H9 (cell line): ENCODE measurements at regions not wholly inside any gene's neighbourhood (a gene's known extent, or its start where the extent isn't known, plus 50 kb on each side); places are given as distances from the start of the nearest gene placed in this dataset.
"Not testable (repeated sequence)": the region's sequence is repeated elsewhere in the genome, so short reads cannot be mapped to it uniquely, and the experiment has no call there.

Experiments used
- DNase-seq: peaks from one replicate; pipeline ENCODE4 v3.0.0-alpha.2; 2017
- H2AFZ ChIP-seq: one replicate; pipeline ENCODE4 v1.6.1; 2013; ENCODE audit warnings: mild to moderate bottlenecking, low read length, control low read depth, moderate library complexity
- H2AK5ac ChIP-seq: 2 replicates; pipeline ENCODE4 v1.6.1; 2013; ENCODE audit warnings: low read length, control low read depth, mixed read lengths; ENCODE audit not compliant: insufficient read length
- H2BK120ac ChIP-seq: one replicate; pipeline ENCODE4 v1.6.1; 2013; ENCODE audit warnings: low read depth, mild to moderate bottlenecking, low read length, control low read depth, inconsistent platforms; ENCODE audit not compliant: poor library complexity, severe bottlenecking
- H2BK12ac ChIP-seq: 2 replicates; pipeline ENCODE4 v1.6.1; 2013; ENCODE audit warnings: low read length, control low read depth, mixed read lengths, low read depth; ENCODE audit not compliant: insufficient read length
- H2BK15ac ChIP-seq: 2 replicates; pipeline ENCODE4 v1.6.1; 2013; ENCODE audit warnings: low read depth, low read length, control low read depth
- H2BK20ac ChIP-seq: one replicate; pipeline ENCODE4 v1.6.1; 2013; ENCODE audit warnings: low read depth, mild to moderate bottlenecking, low read length, control low read depth, inconsistent platforms; ENCODE audit not compliant: poor library complexity, severe bottlenecking
- H2BK5ac ChIP-seq: 2 replicates; pipeline ENCODE4 v1.6.1; 2013; ENCODE audit warnings: low read length, control low read depth, mixed read lengths; ENCODE audit not compliant: insufficient read length
- H3K14ac ChIP-seq: 2 replicates; pipeline ENCODE4 v1.6.1; 2013; ENCODE audit warnings: low read length, control low read depth; ENCODE audit not compliant: insufficient read depth
- H3K18ac ChIP-seq: 2 replicates; pipeline ENCODE4 v1.6.1; 2013; ENCODE audit warnings: low read depth, mild to moderate bottlenecking, mixed read lengths, low read length, control low read depth; ENCODE audit not compliant: insufficient read length
- H3K23ac ChIP-seq: 2 replicates; pipeline ENCODE4 v1.6.1; 2013; ENCODE audit warnings: low read length, control low read depth, mixed read lengths, low read depth; ENCODE audit not compliant: insufficient read length
- H3K23me2 ChIP-seq: 2 replicates; pipeline ENCODE4 v1.6.1; 2013; ENCODE audit warnings: low read depth, mild to moderate bottlenecking, mixed read lengths, low read length, control low read depth; ENCODE audit not compliant: insufficient read length, poor library complexity, severe bottlenecking
- H3K27ac ChIP-seq: 2 replicates; pipeline ENCODE4 v1.5.1; 2013; ENCODE audit warnings: low read length, control low read depth, mixed read lengths, low read depth; ENCODE audit not compliant: insufficient read length
- H3K27me3 ChIP-seq: 2 replicates; pipeline ENCODE4 v1.6.1; 2013; ENCODE audit warnings: low read length, control low read depth, inconsistent platforms; ENCODE audit not compliant: insufficient read depth
- H3K4ac ChIP-seq: 2 replicates; pipeline ENCODE4 v1.6.1; 2013; ENCODE audit warnings: low read depth, mild to moderate bottlenecking, control low read depth, inconsistent platforms, low read length, moderate library complexity
- H3K4me1 ChIP-seq: 2 replicates; pipeline ENCODE4 v1.6.1; 2013; ENCODE audit warnings: low read length, control low read depth, inconsistent platforms; ENCODE audit not compliant: insufficient read depth
- H3K4me2 ChIP-seq: 2 replicates; pipeline ENCODE4 v1.6.1; 2013; ENCODE audit warnings: low read length, control low read depth, mixed read lengths; ENCODE audit not compliant: insufficient read length, insufficient read depth
- H3K56ac ChIP-seq: 2 replicates; pipeline ENCODE4 v1.6.1; 2013; ENCODE audit warnings: low read depth, mild to moderate bottlenecking, mixed read lengths, low read length, control low read depth; ENCODE audit not compliant: insufficient read length
- H3K79me1 ChIP-seq: 2 replicates; pipeline ENCODE4 v1.6.1; 2013; ENCODE audit warnings: low read depth, mild to moderate bottlenecking, moderate library complexity, low read length, control low read depth, inconsistent platforms; ENCODE audit not compliant: insufficient read depth, poor library complexity, severe bottlenecking
- H3K79me2 ChIP-seq: 2 replicates; pipeline ENCODE4 v1.6.1; 2013; ENCODE audit warnings: low read length, control low read depth, inconsistent platforms; ENCODE audit not compliant: insufficient read depth
- H3K9ac ChIP-seq: 2 replicates; pipeline ENCODE4 v1.6.1; 2013; ENCODE audit warnings: low read length, control low read depth, mixed read lengths; ENCODE audit not compliant: insufficient read length; ENCODE audit errors: extremely low read depth
- H3K9me3 ChIP-seq: one replicate; pipeline ENCODE4 v1.6.1; 2013; ENCODE audit warnings: low read depth, low read length, inconsistent platforms; ENCODE audit not compliant: control insufficient read depth
- H3T11ph ChIP-seq: one replicate; pipeline ENCODE4 v1.6.1; 2013; ENCODE audit warnings: mild to moderate bottlenecking, low read length, control low read depth, inconsistent platforms
- H4K20me1 ChIP-seq: one replicate; pipeline ENCODE4 v1.6.1; 2013; ENCODE audit not compliant: control insufficient read depth, insufficient read length, insufficient read depth
- H4K5ac ChIP-seq: 2 replicates; pipeline ENCODE4 v1.6.1; 2013; ENCODE audit warnings: low read depth, mild to moderate bottlenecking, mixed read lengths, low read length, control low read depth; ENCODE audit not compliant: insufficient read length
- H4K8ac ChIP-seq: replicated peaks from 2 replicates; pipeline ENCODE4 v1.6.1; 2013; ENCODE audit warnings: low read length, control low read depth, mixed read lengths, low read depth; ENCODE audit not compliant: insufficient read length
- H4K91ac ChIP-seq: 2 replicates; pipeline ENCODE4 v1.6.1; 2013; ENCODE audit warnings: low read depth, mild to moderate bottlenecking, moderate library complexity, mixed read lengths, low read length, control low read depth; ENCODE audit not compliant: insufficient read length
- H3K27ac Mint-ChIP-seq, 3 experiments: 2 replicates in 2 of 3; 3 replicates in 1 of 3; pipeline ENCODE4 v1.8.0; 2020 to 2021; ENCODE audit warnings: mixed read lengths in 3 of 3, mild to moderate bottlenecking in 1 of 3, moderate library complexity in 1 of 3
- H3K27me3 Mint-ChIP-seq: 2 replicates; pipeline ENCODE4 v1.8.0; 2021; ENCODE audit warnings: low read depth, mild to moderate bottlenecking, moderate library complexity, mixed read lengths
- H3K36me3 Mint-ChIP-seq, 3 experiments: 2 replicates in 2 of 3; 3 replicates in 1 of 3; pipeline ENCODE4 v1.8.0; 2020 to 2021; ENCODE audit warnings: low read depth in 3 of 3, mixed read lengths in 3 of 3; ENCODE audit not compliant: insufficient read depth in 1 of 3
- H3K4me1 Mint-ChIP-seq, 2 experiments: 2 replicates each; pipeline ENCODE4 v1.8.0; 2020; ENCODE audit warnings: mixed read lengths in 2 of 2
- H3K4me3 Mint-ChIP-seq, 2 experiments: 2 replicates in 1 of 2; 3 replicates in 1 of 2; pipeline ENCODE4 v1.8.0; 2020 to 2021; ENCODE audit warnings: mild to moderate bottlenecking in 2 of 2, mixed read lengths in 2 of 2, moderate library complexity in 1 of 2
- H3K9me3 Mint-ChIP-seq, 2 experiments: 2 replicates in 1 of 2; 3 replicates in 1 of 2; pipeline ENCODE4 v1.8.0; 2020; ENCODE audit warnings: mild to moderate bottlenecking in 2 of 2, mixed read lengths in 2 of 2, moderate library complexity in 1 of 2
- WGBS: extraction: QIAGEN DNeasy Blood & Tissue Kit; methylation state at CpG from one replicate; pipeline ENCODE4 v1.1.7; 2013; ENCODE audit warnings: missing lambda C conversion rate, low lambda C conversion rate, mixed read lengths; ENCODE audit not compliant: insufficient read length; ENCODE audit errors: extremely low coverage; 5-methylcytosine and 5-hydroxymethylcytosine counted together

- not testable (repeated sequence) for H3K27ac ChIP-seq, H3K4me2 ChIP-seq, H3T11ph ChIP-seq, H4K8ac ChIP-seq, H4K20me1 ChIP-seq, H3K4ac ChIP-seq, H4K5ac ChIP-seq, H2AK5ac ChIP-seq, H3K27me3 Mint-ChIP-seq, H3K4me1 ChIP-seq, H3K79me1 ChIP-seq, H3K18ac ChIP-seq, H3K9me3 Mint-ChIP-seq, H4K91ac ChIP-seq, H3K23me2 ChIP-seq, H3K27me3 ChIP-seq, H3K23ac ChIP-seq, H3K36me3 Mint-ChIP-seq, H2AFZ ChIP-seq, H2BK120ac ChIP-seq, H2BK5ac ChIP-seq, H2BK20ac ChIP-seq, H2BK12ac ChIP-seq, H3K4me3 Mint-ChIP-seq, H3K14ac ChIP-seq, H3K79me2 ChIP-seq, H3K4me1 Mint-ChIP-seq, H3K56ac ChIP-seq, H3K9me3 ChIP-seq, DNase-seq, H3K9ac ChIP-seq, H2BK15ac ChIP-seq, H3K27ac Mint-ChIP-seq
- WGBS: no CpG with 5 or more reads among the region's 4 CpGs
Observed at GRCh38 chr2:87452193-87452592, 295.7 kb upstream of the PLGLB2 start.

- H3K9ac ChIP-seq, H3K79me2 ChIP-seq, H3K27ac Mint-ChIP-seq, H2AFZ ChIP-seq, H3K27me3 Mint-ChIP-seq, H3K14ac ChIP-seq, H3K79me1 ChIP-seq, H3K9me3 Mint-ChIP-seq, H2BK5ac ChIP-seq, H4K20me1 ChIP-seq, H3K27me3 ChIP-seq, H2BK12ac ChIP-seq, H2BK15ac ChIP-seq, DNase-seq, H3K18ac ChIP-seq, H3K4me2 ChIP-seq, H3T11ph ChIP-seq, H4K8ac ChIP-seq, H3K4me3 Mint-ChIP-seq, H3K56ac ChIP-seq, H3K4me1 ChIP-seq, H3K23me2 ChIP-seq, H3K4me1 Mint-ChIP-seq, H3K36me3 Mint-ChIP-seq, H3K27ac ChIP-seq, H2BK20ac ChIP-seq, H3K4ac ChIP-seq, H3K9me3 ChIP-seq, H4K5ac ChIP-seq, H3K23ac ChIP-seq, H4K91ac ChIP-seq, H2BK120ac ChIP-seq, H2AK5ac ChIP-seq: not testable (repeated sequence)
- WGBS: no CpG with 5 or more reads among the region's 1 CpG
Observed at GRCh38 chr2:87452861-87453260, 295.0 kb upstream of the PLGLB2 start.

GRCh38 chr2:87453965-87454364, 293.9 kb upstream of the PLGLB2 start:
- not testable (repeated sequence) for H3K23me2 ChIP-seq, H3K27me3 Mint-ChIP-seq, H2BK20ac ChIP-seq, H4K8ac ChIP-seq, H3K4ac ChIP-seq, H3K27ac ChIP-seq, H4K20me1 ChIP-seq, H3K9me3 ChIP-seq, H3K18ac ChIP-seq, H2BK12ac ChIP-seq, H4K5ac ChIP-seq, H3K56ac ChIP-seq, H3K9me3 Mint-ChIP-seq, H2BK15ac ChIP-seq, H3K79me1 ChIP-seq, H3K4me2 ChIP-seq, H3K9ac ChIP-seq, H4K91ac ChIP-seq, H3T11ph ChIP-seq, H2AFZ ChIP-seq, H3K4me1 Mint-ChIP-seq, DNase-seq, H3K4me3 Mint-ChIP-seq, H3K4me1 ChIP-seq, H3K27me3 ChIP-seq, H2AK5ac ChIP-seq, H3K27ac Mint-ChIP-seq, H2BK120ac ChIP-seq, H3K14ac ChIP-seq, H3K36me3 Mint-ChIP-seq, H3K23ac ChIP-seq, H2BK5ac ChIP-seq, H3K79me2 ChIP-seq
- WGBS: no CpG with 5 or more reads among the region's 1 CpG
